ENCODE measurements at regions not wholly inside any gene's neighbourhood (a gene's known extent, or its start where the extent isn't known, plus 50 kb on each side); places are given as distances from the start of the nearest gene placed in this dataset.
"Not testable (repeated sequence)": the region's sequence is repeated elsewhere in the genome, so short reads cannot be mapped to it uniquely, and the experiment has no call there.

DNA sequence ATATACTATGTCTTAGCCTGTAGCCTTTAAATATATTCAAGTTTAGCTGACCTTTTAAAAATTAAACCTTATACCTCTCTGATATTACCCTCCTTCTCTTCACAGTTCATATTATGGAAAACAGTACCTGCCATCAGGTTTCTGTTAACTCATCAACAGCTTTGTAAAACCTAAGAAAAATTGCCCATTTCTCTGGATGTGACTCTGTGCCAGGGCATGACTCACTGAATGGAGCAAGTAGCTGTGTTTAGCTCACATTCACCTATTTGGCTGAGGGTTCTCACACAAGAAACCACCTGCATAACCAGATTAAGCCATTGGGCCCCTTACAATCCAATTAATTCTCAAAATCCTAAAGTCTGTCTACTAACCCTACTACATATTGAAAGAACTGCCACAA is 678.8 kb upstream of the MARCKS start:
- no peak for DNase-seq

- DNase-seq: no peak
These were observed 676.0 kb upstream of the MARCKS start for GRCh38 chr6:113181164-113181563.

DNA sequence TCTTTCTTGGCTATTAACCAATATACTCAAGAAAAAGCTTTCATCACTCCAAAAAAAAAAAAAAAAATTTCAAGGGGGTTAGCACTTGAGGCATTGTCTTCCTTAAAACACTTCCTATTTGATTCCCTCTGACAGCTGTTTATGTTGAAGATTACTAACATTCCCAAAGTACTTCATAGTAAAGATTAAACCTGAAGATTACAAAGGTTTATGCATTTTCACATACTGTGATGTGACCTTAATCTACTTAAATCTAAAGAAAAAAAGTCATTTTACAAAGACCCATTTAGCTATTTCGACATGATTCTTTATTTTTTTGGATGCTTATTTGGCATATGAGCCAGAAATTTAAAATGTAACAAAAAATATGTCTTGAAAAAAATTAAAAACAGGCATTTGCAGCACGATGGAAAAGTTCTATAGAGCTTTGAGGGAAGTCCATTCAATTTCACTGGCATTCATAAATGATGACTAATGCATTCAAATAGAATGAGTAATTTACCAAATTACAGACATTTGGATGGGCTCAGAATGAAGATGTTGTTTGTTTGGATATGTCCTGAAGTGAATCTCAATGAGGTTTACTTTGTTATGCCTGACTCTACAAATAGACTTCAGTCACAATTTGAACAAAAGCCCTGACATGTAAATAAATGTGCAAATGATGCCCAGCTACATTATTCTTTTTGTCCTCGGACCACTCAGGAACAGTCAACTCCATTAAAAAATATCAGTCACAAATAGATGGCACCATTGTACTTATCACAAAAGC is 674.6 kb upstream of the MARCKS start:
- no peak for DNase-seq

GRCh38 chr6:113184291-113184690 is 672.9 kb upstream of the MARCKS start:
- DNase-seq: no peak

DNA sequence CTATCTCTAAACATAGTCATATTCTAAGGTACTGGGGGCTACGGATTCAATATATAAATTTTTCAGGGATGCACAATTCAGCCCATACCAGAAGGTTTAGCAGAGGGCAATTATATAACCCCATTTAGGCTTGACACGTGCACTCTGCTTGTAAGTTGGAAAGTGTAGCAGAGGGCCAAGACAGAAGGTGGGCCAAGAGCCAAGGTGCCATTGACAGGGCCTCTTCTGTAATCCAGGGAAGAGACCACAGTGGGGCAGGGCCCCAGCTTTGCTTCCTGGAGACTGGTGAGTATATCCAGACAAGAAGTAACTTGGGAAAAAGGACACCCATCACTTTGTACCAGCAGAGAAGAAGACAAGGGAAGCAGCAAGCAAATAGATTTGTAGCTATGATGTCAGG is 672.4 kb upstream of the MARCKS start:
- DNase-seq: no peak

DNA sequence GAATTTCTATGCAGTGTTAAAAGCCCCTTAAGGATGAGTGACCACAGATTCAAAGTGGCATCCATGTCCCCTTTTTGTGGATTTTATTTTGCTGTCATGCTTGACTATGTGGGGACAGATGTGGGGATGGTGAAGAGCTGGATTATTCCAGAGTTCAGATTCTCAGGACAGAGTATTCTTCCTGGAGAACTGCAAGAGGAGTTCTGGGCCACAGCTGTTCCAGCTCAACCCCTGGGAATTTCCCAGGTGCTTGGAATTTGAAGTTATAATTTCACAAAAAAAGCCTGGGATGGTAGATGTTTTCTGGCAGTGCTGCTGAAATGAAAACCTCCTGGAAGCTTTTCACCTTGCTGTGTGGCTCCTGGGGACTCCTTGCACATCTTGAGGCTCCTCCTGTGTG is 671.8 kb upstream of the MARCKS start:
- no peak for DNase-seq

- DNase-seq: no peak
These were observed 669.5 kb upstream of the MARCKS start for GRCh38 chr6:113187661-113188060.

GRCh38 chr6:113188962-113189361 is 668.2 kb upstream of the MARCKS start:
- DNase-seq: no peak

DNA sequence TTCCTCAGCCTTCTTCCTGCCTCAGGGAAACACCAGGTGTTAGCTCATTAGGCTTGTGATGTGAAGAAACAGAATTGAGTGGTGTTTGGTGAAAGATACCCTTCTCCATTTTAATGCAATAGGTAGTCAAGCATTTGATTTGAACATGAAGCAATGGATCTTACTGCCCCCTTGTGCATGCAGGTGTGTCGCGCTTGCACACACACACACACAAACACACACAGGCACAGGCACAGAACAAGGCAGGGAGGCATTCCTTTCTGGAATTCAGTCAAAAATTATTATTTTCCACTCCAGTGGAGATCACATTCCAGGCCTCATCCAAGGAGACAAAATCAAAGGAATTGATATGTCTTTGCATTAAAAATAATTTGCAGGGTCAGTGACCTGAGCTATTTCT is 667.0 kb upstream of the MARCKS start:
- DNase-seq: no peak

GRCh38 chr6:113194090-113194489 is 663.1 kb upstream of the MARCKS start:
- no peak for DNase-seq

- no peak for DNase-seq
These were observed 654.1 kb upstream of the MARCKS start for GRCh38 chr6:113202852-113203714.

DNA sequence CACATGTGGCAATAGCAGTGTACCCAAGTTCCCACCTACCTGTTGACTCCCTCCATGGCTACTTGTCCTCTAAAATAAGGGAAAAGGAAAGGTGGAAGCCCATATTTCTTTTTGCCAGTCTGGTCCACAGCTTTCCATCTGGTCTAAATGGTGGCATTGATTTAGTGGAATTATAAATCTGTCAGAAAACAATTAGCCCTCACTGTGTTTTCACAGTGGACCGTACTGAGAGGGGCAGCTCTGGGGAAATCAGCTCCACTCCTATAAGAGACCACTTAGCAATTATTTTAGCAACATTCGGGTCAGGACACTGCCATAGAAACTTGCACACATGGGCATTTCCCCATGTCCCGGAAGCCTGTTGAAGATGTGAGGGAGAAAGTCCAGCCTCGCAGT is 653.4 kb upstream of the MARCKS start:
- no peak for DNase-seq

DNA sequence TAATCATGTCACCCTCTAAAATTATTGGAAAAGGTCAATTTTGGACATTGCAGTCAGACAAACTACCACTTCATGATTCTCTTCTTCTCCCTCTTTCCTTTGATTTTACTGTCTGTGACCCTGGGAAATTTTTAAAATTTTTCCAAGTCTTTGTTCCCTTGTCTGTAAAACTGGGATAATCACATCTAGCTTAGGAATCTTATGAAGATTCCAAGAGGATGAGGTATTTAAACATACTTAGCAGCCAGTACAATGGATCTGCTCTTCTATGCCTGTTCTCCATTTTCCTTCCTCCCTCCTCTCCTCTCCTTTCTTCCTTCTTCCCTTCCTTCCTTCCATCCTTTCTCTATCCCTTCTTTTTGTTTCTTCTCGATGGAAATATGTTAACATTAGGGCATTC is 651.6 kb upstream of the MARCKS start:
- DNase-seq: no peak

DNA sequence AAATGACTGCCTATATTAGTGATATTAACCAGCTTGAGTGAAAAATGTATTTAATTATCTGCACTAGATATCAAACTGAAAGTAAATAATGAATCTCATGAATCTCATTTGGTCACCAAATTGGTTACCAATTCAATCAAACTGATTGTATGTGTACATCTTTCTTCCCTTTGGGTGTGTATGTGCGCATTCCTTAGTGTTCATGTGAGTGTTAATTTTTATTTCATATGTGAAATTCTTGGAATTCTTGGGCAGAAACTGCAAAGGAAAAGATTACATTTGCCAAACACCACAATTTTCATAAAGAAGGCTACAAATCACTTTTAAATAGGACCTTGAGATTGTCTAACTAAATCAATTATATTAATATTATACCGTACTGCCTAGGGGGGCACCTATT is 648.4 kb upstream of the MARCKS start:
- DNase-seq: no peak

GRCh38 chr6:113209315-113209714 is 647.8 kb upstream of the MARCKS start:
- no peak for DNase-seq

GRCh38 chr6:113211170-113211569 is 646.0 kb upstream of the MARCKS start:
- DNase-seq: no peak

- DNase-seq: no peak
These were observed 637.4 kb upstream of the MARCKS start for GRCh38 chr6:113219783-113220182.

GRCh38 chr6:113220832-113221231 is 636.3 kb upstream of the MARCKS start:
- no peak for DNase-seq

DNA sequence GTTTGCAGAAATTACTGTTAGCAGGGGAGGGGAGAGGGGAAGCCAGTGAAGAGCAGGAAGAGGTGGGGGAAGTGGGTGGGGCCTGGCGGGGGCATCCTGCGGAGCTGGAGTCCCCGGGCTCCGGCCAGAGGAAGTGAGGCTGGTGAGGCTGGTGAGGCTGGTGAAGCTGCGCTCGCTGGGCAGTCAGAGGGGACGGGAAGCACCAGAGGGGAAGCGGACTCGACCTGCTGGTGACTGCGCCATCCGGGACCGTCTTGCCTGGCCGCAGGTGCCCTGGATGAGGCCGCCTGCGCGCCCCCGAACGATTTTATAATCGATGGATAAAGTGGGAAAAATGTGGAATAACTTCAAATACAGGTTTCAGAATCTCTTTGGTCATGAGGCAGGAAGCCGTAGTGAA is 635.3 kb upstream of the MARCKS start:
- DNase-seq: no peak

DNA sequence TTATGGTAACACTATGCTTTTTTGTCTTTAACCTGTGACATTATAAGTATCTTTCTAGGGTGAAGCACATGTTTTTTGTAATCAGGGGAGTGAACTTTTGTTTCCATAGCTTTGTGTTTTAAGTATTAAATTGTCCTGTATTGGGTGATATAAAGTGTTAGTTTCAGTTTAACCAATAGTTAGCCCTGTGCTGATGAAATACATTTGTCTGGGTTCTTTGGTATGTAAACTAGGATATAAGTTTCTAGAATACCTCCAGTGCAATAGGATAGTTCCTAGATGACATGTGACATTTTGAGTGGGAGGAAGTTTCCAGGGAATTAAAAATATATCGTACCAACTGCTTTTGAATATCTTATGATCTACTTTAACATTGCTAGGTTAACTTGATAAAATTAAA is 611.0 kb upstream of the MARCKS start:
- no peak for DNase-seq

GRCh38 chr6:113248532-113248931 is 608.6 kb upstream of the MARCKS start:
- no peak for DNase-seq

DNA sequence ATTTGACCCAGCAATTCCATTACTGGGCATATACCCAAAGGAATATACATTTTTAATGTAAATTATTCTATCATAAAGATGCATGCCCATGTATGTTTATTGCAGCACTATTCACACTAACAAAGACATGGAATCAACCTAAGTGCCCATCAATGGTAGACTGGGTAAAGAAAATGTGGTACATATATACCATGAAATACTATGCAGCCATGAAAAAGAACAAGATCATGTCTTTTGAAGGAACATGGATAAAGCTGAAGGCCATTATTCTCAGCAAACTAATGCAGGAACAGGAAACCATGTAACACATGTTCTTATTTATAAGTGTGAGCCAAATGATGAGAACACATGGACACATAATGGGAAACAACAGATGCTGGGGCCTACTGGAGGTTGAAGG is 603.0 kb upstream of the MARCKS start:
- not testable (repeated sequence) for DNase-seq

DNA sequence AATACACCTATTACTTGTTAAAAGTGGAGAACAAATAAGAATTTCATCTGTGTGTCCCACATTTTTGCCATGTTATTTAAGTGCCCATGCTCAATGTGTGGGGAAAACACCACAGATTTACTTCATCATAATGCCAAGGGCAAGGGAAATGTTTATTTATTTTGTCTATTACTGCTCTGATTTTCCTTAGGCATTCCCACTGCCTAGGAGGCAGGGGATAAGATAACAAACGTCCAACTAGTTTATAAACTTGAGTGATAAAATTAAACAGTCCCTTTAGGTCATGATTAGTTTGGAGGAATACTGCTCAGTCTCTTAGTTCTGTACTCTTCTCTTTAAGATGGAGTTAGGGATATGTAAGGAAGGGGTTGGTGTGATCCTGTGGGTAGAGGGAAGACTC is 598.4 kb upstream of the MARCKS start:
- no peak for DNase-seq

DNA sequence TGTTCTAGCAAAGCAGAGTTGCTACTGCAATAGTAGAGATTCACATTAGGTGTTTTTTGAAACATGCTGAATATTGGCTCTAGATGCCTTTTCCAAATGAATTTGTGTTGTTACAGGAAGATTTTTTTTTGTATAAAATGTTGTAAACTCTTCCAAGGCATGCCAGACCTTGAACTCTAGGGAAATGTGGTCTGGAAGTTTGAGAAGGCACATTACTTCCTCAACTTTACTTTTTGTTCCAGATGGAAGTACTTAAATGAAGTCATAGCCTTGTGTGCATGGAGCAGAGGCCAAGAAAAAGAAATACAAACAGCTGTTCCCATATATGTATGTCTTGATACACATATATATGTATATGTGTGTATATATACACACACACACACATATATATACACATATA is 585.7 kb upstream of the MARCKS start:
- no peak for DNase-seq
